ENCODE measurements at regions not wholly inside any gene's neighbourhood (a gene's known extent, or its start where the extent isn't known, plus 50 kb on each side); places are given as distances from the start of the nearest gene placed in this dataset.
"Not testable (repeated sequence)": the region's sequence is repeated elsewhere in the genome, so short reads cannot be mapped to it uniquely, and the experiment has no call there.

DNA sequence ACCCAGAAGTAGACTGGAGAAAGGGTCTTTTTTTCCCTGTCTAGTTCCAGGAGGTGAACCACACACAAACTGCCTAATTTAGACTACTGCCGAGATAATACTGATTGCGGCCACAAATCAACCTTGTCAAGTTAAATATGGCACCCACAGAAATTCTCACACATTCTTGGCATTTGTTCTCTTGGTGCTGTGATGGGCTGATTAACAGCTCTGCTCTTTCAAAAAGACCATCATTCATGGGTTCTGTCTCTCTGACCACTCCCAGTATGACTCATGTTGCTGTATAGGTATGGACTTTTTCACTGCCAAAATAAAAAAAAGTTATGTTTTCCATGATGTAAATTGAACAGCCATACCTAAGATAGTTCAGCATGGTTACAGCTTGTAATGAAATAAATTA lies 1003.5 kb upstream of the LCORL start:
- no peak for DNase-seq

DNA sequence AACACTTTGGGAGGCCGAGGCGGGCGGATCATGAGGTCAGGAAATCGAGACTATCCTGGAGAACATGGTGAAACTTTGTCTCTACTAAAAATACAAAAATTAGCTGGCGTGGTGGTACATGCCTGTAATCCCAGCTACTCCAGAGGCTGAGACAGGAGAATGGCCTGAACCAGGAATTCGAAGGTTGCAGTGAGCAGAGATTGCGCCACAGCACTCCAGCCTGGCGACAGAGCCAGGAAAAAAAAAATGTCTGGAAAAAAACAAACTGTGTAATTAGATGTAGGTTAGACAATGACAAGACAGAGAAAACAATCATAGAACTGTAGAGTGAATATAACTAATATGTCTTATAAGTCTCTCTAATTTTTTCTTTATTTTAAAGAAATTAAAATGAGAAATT lies 1002.5 kb upstream of the LCORL start:
- DNase-seq: no peak

DNA sequence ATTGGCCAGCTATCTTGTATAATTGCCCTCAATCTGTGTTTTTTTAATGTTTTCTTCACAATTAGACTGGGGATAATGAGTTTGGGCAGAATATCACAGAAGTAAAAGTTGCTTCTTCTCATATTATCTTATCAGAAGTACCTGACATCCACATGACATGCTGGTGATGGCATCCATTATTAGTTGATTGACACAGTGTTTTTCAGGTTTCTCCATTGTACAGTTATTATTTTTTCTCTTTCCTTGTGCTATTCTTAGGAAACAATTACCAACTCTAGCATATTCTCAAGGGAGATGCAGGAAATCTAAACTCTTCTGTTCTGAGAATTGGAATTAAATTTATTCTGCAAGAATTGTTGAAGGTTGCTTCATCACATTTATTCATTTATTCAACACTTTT lies 1000.1 kb upstream of the LCORL start:
- no peak for DNase-seq

DNA sequence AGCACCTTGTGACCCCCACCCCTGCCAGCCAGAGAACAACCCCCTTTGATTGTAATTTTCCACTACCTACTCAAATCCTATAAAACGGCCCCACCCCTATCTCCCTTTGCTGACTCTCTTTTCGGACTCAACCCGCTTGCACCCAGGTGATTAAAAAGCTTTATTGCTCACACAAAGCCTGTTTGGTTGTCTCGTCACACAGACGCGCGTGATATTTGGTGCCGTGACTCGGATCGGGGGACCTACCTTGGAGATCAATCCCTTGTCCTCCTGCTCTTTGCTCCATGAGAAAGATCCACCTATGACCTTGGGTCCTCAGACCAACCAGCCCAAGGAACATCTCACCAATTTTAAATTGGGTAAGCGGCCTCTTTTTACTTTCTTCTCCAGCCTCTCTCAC lies 995.0 kb upstream of the LCORL start:
- DNase-seq: not testable (repeated sequence)

DNA sequence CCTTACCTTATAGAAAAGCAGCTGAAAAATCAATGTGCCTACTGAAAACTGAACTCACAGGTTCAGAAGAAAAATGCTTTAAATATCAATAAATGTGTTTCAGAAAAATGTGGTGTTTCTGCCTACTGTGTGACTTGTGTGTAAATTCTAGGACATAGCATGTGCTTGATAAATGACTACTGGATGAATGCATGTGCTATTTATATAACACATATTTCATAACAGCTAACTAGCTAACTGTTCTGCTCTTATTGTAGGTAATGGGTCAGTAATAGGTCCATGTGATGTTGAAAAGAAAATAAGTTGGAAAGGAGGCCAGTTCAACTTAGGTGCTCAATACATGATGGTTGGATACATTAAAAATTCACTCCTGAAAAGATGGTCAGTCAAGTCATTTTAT lies 993.0 kb upstream of the LCORL start:
- DNase-seq: no peak

DNA sequence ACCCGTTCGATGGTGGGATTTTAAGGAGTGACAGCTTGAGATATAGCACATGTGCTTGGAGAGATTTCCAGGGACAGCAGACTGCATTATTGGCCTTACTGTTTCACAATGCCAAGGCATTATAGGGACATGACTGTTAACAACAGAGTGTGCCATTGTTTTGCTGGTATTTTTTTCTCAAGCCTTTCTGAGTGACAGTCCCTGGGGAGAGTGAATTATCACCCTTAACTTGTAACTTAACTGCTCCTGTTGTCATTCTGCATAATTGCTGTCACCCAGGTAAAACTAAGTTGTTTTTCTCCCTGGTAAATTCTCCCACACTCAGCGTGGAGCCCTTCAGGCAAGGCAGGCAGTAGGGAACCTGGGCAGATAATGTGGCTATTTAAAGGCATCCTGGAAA lies 989.2 kb upstream of the LCORL start:
- DNase-seq: no peak

DNA sequence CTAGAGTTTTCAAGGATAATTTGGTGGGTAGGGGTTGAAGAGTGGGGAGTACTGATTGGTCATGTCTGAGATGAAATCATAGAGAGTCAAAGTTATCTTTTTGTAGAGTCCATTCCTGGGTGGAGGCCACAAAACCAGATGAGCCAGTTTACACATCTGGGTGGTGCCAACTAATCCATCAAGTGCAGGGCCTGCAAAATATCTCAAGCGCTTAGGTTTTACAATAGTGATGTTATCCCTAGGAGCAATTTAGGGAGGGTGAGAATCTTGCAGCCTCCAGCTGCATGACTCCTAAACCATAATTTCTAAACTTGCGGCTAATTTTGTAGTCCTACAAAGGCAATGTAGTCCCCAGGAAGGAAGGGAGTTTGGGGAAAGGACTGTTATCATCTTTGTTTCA lies 988.3 kb upstream of the LCORL start:
- DNase-seq: no peak

DNA sequence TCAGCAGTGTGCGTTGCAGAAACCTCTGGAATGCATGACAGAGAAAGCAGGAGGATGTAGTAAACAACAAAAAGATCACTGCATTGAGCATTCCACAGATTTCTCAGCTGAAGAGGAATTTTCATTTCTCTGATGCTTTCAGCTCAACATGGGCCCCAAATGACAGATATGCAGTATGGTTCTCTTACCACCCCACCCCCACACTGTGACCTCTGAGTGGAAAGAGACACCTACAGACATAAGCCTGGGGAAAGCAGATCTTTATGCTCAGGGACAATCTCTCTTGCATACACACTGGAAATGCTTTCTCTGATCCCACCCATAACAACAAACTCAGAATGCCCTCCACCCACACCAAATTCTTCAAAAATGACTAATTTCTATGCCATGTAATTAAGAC lies 983.7 kb upstream of the LCORL start:
- DNase-seq: no peak

DNA sequence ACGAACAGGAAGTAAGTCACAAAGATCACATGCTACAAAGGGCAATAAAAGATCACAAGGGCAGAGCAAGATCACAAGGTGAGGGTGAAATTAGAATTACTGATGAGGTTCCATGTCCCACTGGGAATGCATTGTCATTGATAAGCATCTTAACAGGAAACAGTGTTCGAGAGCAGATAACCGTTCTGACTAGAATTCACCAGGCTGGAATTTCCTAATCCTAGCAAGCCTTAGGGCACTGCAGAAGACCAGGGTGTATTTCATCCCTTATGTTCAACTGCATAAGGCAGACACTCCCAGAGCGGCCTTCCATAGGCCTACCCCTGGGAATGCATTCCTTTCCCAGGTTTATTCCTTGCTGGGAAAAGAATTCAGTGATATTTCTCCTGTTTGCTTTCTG lies 980.6 kb upstream of the LCORL start:
- DNase-seq: no peak

DNA sequence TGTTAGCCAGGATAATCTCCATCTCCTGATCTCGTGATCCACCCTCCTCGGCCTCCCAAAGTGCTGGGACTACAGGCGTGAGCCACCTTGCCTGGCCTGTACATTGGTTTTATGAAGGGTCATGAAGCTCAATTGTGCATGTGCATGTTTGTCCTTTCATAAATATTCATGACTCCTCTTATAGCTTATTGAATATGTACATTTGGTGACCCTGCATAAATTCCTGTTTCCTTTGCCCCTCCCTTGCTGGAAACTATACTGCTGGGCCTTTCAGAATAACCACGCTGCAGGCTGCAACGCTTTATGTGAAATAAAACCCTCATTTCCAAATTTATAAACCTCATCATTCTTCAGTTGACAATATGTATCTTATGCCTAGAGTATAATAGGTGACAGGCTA lies 978.0 kb upstream of the LCORL start:
- DNase-seq: no peak

DNA sequence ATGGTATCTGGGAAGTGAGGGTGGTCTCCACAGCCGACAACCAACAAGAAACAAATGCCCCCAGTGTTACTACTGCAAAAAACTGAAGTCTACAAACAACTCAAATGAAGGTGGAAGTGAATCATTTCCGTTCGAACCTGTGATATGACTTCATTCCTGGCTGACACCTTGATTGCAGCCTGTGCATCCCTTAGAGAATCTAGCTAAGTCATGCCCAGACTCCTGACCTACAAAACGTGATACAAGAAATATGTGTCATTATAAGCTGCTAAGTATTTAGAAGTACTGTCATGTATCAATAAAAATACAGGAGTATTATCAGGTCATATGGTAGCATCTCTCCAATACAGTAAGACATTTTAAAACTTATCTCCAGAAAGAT lies 959.7 kb upstream of the LCORL start:
- no peak for DNase-seq

DNA sequence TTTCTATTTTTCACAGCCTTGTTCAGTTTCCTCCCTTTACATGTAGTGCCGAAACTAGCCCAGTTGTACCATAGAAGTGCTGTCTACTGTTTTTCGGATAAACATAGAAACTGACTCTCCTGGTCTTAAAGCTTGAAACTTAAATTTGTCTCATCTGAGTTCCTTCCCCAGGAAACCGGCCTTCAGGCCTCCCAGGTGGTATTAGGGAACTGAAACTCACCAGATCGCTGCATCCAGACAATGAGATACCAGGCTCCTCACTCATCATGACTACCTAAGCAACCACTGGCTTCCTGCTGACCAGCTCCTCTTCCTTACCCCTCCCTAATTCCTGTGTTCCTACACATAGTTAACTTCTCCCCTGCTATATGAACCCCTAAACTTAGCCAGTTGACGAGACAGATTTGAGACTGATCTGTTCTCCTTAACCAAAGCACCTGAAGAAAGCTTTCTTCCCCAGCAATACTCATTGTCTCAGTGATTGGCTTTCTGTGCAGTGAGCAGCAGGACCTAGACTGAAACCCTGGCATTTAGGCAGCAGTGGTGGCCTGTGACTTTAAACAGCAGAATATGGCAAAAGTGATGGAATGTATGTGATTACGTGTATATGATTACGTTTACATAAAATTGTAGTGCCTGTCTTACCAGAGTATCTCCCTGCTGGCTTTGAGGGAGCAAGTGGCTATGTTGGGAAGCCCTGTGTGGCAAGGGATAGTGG lies 959.1 kb upstream of the LCORL start:
- DNase-seq: no peak

DNA sequence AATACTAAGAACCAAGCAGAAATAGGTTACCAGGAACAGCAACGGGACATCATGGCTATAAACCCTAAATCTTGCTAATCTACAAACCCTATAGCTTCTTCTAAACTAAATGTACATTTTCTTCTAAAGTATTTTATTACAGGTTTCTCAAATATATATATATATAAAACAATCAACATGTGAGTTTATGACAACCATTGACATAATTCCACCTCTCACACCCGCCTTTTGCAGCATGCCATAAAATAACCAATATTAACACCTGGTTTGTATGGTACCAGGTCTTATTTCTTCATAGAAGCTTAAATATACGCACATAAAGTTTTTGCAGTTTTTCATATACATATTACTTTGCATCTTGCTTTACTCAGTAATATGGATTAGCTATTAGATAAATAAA lies 955.3 kb upstream of the LCORL start:
- no peak for DNase-seq

DNA sequence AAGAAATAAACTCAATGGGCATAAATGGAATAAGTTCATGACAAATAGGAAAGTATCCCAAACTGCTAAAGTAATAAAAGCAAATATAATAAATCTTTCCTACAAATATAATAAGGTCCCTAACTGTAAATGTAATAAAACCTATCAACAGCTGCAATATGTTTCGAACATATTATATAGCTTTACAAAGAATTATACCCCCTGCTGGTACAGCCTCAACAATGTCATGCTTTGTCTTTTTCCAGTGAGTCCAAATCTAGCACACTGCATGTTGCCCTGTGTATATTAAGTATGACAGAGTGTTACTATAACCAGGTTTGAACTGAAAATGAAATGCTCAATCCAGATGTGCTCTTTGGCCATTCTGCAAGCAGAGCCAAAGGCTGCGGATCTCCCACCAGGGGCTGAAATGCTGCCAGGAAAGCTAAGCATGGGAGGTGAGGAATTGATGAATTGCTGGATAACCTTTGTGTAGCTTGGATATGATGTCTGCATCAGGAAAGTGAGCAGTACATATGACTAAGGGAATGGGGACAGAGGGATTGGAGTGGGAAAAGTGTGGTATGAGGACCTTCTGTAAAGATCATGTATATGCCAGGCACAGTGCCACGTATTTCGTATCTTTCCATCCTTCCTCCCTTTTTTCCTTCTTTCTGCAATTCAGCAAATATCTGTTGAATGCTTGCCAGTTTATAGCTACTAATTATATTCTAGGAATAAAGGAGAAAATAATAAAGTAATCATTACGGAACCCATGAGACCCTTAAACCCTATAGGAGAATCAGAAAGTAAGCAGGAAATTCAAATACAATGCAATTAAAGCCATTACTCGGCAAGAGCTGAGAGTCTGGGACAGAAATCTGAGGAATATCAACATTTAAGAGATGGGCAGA lies 954.6 kb upstream of the LCORL start:
- DNase-seq: no peak

DNA sequence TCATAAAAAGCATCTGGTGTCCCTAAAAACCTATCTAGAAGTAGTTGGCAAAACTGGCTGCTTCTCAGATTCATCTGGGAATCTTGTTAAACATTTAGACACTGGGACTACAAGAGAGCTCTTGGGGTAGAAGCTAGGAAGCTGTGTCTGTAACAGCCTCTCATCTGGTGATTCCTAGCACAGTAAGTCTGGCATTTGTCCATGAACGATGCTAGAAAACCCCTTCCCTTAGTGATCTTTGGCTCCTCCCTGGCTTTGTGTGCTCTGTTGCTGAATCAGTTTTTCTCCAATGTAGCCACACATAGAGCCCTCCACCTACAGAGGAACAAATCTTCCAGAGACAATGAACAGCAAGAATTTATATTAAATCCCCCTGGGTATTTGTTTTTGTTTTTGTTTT lies 951.7 kb upstream of the LCORL start:
- DNase-seq: no peak

DNA sequence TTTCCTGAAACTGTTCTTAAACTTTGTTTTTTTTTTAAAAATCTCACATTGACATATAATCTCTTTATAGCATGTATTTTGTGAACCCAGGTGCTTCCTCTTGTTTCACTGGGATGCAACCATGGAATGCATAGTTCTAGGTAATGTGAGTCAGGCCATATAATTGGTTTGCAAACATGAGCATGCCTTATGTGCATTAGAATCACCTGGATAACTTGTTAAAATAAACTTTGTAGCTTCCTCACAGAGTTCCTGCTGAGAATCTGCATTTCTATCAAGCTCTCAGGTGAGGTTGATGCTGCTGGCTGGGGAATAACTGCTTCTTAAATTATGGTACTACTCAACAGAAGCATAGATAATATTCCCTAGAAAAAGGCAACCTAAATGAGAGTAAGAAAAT lies 940.3 kb upstream of the LCORL start:
- no peak for DNase-seq

DNA sequence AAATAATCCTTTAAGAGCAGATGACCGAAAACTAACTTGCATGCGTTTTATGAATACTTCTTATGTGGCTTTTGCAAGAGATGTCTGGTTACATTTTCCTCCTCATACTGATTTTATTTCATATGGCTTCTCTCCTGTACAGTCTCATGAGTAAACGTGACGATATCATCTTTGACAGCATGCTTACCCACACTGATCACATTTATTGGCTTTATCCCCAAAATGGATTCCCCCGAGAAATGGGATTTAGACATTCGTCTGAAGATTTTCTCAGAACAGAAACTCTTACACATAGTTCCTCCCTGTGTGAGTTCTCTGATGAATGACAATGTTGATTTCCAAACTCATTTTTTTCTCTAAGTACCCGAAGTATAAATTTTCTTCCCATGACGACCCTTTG lies 939.7 kb upstream of the LCORL start:
- DNase-seq: no peak

DNA sequence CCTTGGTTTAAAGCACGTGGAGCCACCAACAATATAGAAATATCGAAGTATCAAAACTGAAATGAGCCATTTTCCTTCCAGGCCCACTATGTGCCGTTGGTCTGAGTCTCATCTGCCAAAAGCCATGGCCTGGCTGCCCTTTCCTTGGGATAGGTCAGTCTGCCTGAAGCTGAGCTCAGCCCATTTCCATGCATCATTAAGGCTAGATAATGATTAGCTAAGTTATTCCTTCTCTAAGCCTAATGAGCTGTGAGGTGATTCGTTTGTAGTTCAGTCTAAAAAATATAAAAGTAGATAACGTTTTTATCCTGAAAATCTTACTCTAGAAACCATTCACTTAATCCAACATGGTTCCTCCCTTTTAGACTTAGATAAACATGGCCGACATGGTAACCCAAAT lies 936.2 kb upstream of the LCORL start:
- DNase-seq: no peak

DNA sequence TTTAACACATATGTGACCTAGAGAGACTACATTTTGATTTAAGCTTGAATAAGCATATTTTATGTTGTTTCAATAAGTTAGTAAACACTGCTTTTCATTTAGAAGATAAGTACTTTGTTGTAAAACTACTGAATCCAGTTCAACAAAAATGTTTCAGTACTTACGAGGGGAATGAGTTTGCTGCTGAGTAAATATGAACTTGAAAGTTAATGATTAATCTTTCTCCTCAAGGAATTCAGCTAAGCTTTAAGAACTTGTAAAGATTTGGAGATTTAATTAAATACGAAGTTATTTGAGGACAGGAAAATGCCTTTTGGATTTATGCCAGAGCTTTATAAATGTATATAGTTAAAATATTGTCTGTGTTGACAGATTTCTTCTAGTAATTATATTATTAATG lies 933.0 kb upstream of the LCORL start:
- no peak for DNase-seq

DNA sequence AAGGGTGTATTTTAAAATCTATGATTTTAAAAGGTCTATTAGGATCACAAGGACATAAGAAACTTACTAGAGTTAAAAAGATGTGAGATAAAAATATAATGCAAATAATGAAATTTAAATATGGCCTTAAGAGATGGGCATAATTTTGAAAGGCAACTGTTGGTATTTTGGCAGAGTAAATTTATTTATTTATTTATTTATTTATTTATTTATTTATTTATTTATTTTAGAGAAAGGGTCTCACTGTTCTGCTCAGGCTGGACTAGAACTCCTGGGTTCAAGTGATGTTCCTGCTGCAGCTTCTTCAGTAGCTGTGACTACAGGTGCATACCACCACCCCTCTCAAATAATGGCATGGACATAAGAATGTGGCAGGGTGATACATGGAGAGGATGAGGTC lies 932.1 kb upstream of the LCORL start:
- DNase-seq: no peak

DNA sequence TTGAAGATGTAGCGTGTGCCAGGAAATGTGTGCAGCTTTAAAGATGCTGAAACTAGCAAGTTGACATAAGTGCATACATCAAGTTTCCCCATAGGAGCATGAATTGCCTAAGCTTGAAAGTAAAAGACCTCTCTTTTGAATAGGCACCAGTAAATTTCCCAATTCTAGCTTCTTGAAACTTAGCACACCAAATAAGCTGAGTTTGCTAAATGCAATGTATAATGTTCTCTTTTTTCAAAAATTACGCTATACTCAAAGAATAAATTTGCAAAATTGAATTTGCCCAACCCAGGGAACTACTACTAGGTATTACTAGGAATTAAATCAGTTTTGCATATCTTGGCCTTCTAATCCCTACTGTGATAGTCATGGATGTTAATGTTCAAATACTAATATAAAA lies 923.9 kb upstream of the LCORL start:
- DNase-seq: no peak

DNA sequence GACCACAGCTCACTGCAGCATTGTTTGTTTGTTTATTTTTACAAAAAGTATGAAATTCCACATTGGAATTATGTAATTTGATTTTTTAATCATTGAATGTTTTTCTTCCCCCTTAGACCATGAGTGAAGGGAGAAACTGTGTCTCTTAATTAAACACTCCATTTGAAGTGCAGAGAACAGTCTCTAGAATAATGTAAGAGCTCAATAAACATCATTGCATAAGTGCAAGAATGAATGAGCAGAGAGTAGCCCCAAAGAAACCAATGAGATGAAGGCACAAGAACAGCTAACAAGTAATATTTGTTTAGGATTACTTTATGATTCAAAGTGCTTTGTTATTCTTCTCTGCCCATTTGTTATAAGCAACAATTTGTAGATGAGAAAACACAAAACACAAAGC lies 921.3 kb upstream of the LCORL start:
- no peak for DNase-seq

DNA sequence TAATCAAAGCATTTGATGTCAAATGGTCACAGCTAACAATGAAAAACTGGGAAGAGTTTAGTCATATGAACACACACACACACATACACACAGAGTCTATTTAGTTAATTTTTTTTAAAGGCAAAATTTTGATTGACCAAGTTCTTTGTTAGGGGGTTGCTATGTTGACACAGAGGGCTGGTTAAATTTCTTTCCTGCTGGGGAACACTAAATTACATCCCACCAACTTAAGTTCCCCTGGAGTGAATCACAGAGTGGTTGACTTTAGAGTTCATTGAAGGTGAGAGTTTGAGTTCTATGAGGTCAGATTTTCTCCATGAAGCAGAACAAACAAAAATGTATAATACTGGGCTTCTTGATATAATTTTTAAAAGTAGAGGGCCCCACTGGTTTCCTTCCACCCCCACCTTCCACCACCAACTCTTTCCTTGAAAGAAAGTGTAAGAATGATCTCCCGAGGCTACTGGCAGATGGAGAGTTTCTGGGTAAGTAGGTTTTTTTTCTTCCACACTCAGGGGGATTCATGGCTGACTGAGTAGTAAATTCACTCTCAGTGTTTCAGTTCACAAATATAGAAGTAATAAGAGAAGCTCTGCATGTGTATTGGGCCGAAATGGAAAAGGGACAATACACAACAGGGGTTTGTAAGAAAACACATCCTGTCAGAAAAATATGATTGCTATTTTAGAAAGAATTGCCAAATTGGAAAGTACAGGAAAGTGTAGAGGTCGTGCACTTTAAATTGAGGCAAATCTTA lies 917.0 kb upstream of the LCORL start:
- DNase-seq: no peak
